ENCODE measurements at regions not wholly inside any gene's neighbourhood (a gene's known extent, or its start where the extent isn't known, plus 50 kb on each side); places are given as distances from the start of the nearest gene placed in this dataset.

- no peak overlapping the region for H3K4me2 ChIP-seq (replicated peaks; ENCODE audit: extremely low read depth, low read length, poor library complexity, severe bottlenecking)
- no peaks in the 10 kb centered on the region for H3K4me1 ChIP-seq (ENCODE audit: control insufficient read depth in 1 of 2, insufficient read depth in 2 of 2, low read length in 2 of 2)
- peaks cover 2 to 13% of the 10 kb centered on the region in 2 donors for H3K36me3 ChIP-seq (replicated peaks in 1 of 2; ENCODE audit: control insufficient read depth in 1 of 2, insufficient read depth in 2 of 2, low read length in 2 of 2)
- peaks cover 10 to 40% (median 11%) of the 10 kb centered on the region in 7 donors for H3K9me3 Mint-ChIP-seq
- no peaks in the 10 kb centered on the region for H3K27me3 ChIP-seq (ENCODE audit: control insufficient read depth in 2 of 2, insufficient read depth in 2 of 2, low read length in 2 of 2)
- H3K36me3 Mint-ChIP-seq: peaks cover 10 to 22% of the 10 kb centered on the region in 2 donors
- H3K4me3 ChIP-seq (replicated peaks in 1 of 3; ENCODE audit: low read depth in 2 of 3, low read length in 3 of 3): no peak overlapping the region
- H4K20me1 ChIP-seq (ENCODE audit: insufficient read depth, low read length): no peaks in the 10 kb centered on the region
- no peak overlapping the region for H3K9ac ChIP-seq (ENCODE audit: insufficient read depth, low read length, poor library complexity, severe bottlenecking)
- no peak overlapping the region for H2AFZ ChIP-seq (ENCODE audit: insufficient read depth, low read depth, low read length, poor library complexity, severe bottlenecking)
- H3K79me2 ChIP-seq (ENCODE audit: insufficient read depth, low read length): no peaks in the 10 kb centered on the region
- no CpG with 5 or more reads among the region's 4 CpGs for WGBS (ENCODE audit: insufficient coverage)
- no peak for DNase-seq
- no peak overlapping the region for H3K27ac ChIP-seq (ENCODE audit: low read depth in 1 of 2, low read length in 2 of 2)
- no peak for TF ChIP-seq CTCF (IDR thresholded peaks at IDR 0.05)
- H3K27ac Mint-ChIP-seq: no peak overlapping the region
- H3K9me3 ChIP-seq (replicated peaks in 1 of 2; ENCODE audit: control insufficient read depth in 1 of 2, insufficient read depth in 1 of 2, low read length in 2 of 2): peaks cover 7 to 14% of the 10 kb centered on the region in 2 donors
- H3K27me3 Mint-ChIP-seq (ENCODE audit: low read depth in 3 of 3): no peaks in the 10 kb centered on the region
- H3K4me1 Mint-ChIP-seq: no peaks in the 10 kb centered on the region
- H3K4me3 Mint-ChIP-seq: no peak overlapping the region
- intact Hi-C loops (cut with micrococcal nuclease): no loop called here
Measured at GRCh38 chr16:72419638-72420037, 247.7 kb upstream of the PMFBP1 start.

- no peak for DNase-seq
- Histone ChIP-seq H3K9me3 (replicated peaks in 1 of 2; ENCODE audit: control insufficient read depth in 1 of 2, insufficient read depth in 1 of 2, low read length in 2 of 2) (peaks cover 0 to 3% of the 10 kb centered on the region in 2 donors), H3K4me1 (ENCODE audit: control insufficient read depth in 1 of 2, insufficient read depth in 2 of 2, low read length in 2 of 2) (no peaks in the 10 kb centered on the region), H3K4me3 (replicated peaks in 1 of 3; ENCODE audit: low read depth in 2 of 3, low read length in 3 of 3) (no peak overlapping the region), H3K79me2 (ENCODE audit: insufficient read depth, low read length) (no peaks in the 10 kb centered on the region), H4K20me1 (ENCODE audit: insufficient read depth, low read length) (no peaks in the 10 kb centered on the region), H3K27ac (ENCODE audit: low read depth in 1 of 2, low read length in 2 of 2) (no peak overlapping the region), H3K4me2 (replicated peaks; ENCODE audit: extremely low read depth, low read length, poor library complexity, severe bottlenecking) (no peak overlapping the region), H2AFZ (ENCODE audit: insufficient read depth, low read depth, low read length, poor library complexity, severe bottlenecking) (no peak overlapping the region), H3K27me3 (ENCODE audit: control insufficient read depth in 2 of 2, insufficient read depth in 2 of 2, low read length in 2 of 2) (no peaks in the 10 kb centered on the region), H3K36me3 (replicated peaks in 1 of 2; ENCODE audit: control insufficient read depth in 1 of 2, insufficient read depth in 2 of 2, low read length in 2 of 2) (no peaks in the 10 kb centered on the region), H3K9ac (ENCODE audit: insufficient read depth, low read length, poor library complexity, severe bottlenecking) (no peak overlapping the region)
- no peak overlapping the region for H3K27ac Mint-ChIP-seq
- no peak for TF ChIP-seq CTCF (IDR thresholded peaks at IDR 0.05)
- 100% methylated on average over 1 of the region's 1 CpG for WGBS (ENCODE audit: insufficient coverage)
- H3K4me1 Mint-ChIP-seq: no peaks in the 10 kb centered on the region
- intact Hi-C loops (cut with micrococcal nuclease): no loop called here
- peaks cover 0 to 16% (median 10%) of the 10 kb centered on the region in 7 donors for H3K9me3 Mint-ChIP-seq
- H3K27me3 Mint-ChIP-seq (ENCODE audit: low read depth in 3 of 3): no peaks in the 10 kb centered on the region
- no peak overlapping the region for H3K4me3 Mint-ChIP-seq
- H3K36me3 Mint-ChIP-seq: peaks cover 0 to 3% of the 10 kb centered on the region in 2 donors
Measured at GRCh38 chr16:72415379-72415778, 243.4 kb upstream of the PMFBP1 start.
